Ishikawa (cell line): ENCODE measurements at regions not wholly inside any gene's neighbourhood (a gene's known extent, or its start where the extent isn't known, plus 50 kb on each side); places are given as distances from the start of the nearest gene placed in this dataset.

Source experiments
- CEBPB ChIP-seq: IDR thresholded peaks from 2 replicates; pipeline ENCODE4 v1.6.1; 2012
- CREB1 ChIP-seq: IDR thresholded peaks from 2 replicates; pipeline ENCODE4 v1.6.1; 2012; ENCODE audit warnings: low read depth
- EGR1 ChIP-seq: IDR thresholded peaks from 2 replicates; pipeline ENCODE4 v1.6.1; 2012
- EP300 ChIP-seq: IDR thresholded peaks from 2 replicates; pipeline ENCODE4 v1.6.1; 2012; ENCODE audit warnings: borderline replicate concordance
- FOXM1 ChIP-seq: IDR thresholded peaks from 2 replicates; pipeline ENCODE4 v1.6.1; 2012; ENCODE audit warnings: low read depth, borderline replicate concordance
- MAX ChIP-seq: IDR thresholded peaks from 2 replicates; pipeline ENCODE4 v1.6.1; 2012
- NFIC ChIP-seq: IDR thresholded peaks from 2 replicates; pipeline ENCODE4 v1.6.1; 2012
- RAD21 ChIP-seq: IDR thresholded peaks from 2 replicates; pipeline ENCODE4 v1.6.1; 2012; ENCODE audit warnings: low read depth
- REST ChIP-seq: IDR thresholded peaks from 2 replicates; pipeline ENCODE4 v1.6.1; 2012; ENCODE audit warnings: low read depth, mild to moderate bottlenecking
- TAF1 ChIP-seq: IDR thresholded peaks from 2 replicates; pipeline ENCODE4 v1.6.1; 2012; ENCODE audit warnings: low read depth, mild to moderate bottlenecking
- TCF12 ChIP-seq: IDR thresholded peaks from 2 replicates; pipeline ENCODE4 v1.6.1; 2012; ENCODE audit warnings: low read depth
- TEAD4 ChIP-seq: IDR thresholded peaks from 2 replicates; pipeline ENCODE4 v1.6.1; 2012
- USF1 ChIP-seq: IDR thresholded peaks from 2 replicates; pipeline ENCODE4 v1.6.1; 2012
- YY1 ChIP-seq: IDR thresholded peaks from 2 replicates; pipeline ENCODE4 v1.6.1; 2012; ENCODE audit warnings: low read depth
- ZBTB7A ChIP-seq: IDR thresholded peaks from 2 replicates; pipeline ENCODE4 v1.6.1; 2012; ENCODE audit warnings: low read depth

DNA sequence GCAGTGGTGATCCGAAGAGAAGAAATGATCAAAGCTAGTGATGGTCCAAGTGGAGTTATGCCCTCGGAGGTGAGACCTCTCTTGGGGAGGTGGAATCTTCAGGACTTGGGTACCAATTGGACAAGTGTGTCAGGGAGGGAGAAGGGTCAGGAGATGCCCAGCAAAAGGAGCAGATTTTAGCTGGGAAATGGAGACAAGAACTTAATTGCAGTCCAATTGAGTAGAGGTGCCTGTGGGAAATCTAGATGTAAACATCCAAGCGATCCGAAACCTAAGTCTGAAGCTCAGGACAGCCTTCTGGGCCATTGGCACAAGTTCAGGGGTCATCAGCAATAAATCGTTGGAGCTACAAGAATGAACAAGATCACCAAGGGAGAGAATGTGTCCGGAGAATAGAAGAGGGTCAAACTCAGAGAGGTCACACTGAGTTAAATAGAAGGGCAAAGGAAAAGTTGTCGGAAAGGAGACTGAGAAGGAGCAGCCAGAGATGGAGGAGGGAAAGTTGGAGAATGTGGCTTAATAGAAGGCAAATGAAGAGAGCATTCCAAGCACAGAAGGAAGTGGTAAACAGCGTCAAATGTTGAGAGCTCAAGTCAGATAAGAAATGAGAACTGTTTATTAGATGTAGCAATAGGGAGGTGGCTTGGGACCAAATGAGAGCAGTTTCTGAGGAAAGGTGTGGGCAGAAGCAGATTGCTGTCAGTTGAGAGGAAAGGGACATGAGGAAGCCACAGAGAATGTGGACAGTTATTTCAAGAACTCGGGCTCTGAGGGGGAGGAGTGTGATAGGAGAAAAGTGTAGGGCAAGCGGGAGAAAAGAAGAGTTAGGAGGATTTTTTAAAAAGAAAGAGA, 64.2 kb upstream of the FNDC3B start:
- TF ChIP-seq TCF12 (no peak), MAX (no peak), USF1 (no peak), NFIC (no peak), REST (no peak), CREB1 (no peak), EP300 (no peak), RAD21 (no peak), CEBPB (no peak), YY1 (no peak), FOXM1 (no peak)

- no peak for TF ChIP-seq TAF1
- TF ChIP-seq REST, result no peak
- TF ChIP-seq MAX, result no peak
- no peak for TF ChIP-seq USF1
Observed at GRCh38 chr3:171976526-171976925, 62.9 kb upstream of the FNDC3B start.

GRCh38 chr3:171977441-171977840, 61.9 kb upstream of the FNDC3B start:
- no peak for TF ChIP-seq REST
- no peak for TF ChIP-seq EP300
- TF ChIP-seq ZBTB7A, result no peak
- no peak for TF ChIP-seq USF1
- no peak for TF ChIP-seq EGR1
- no peak for TF ChIP-seq NFIC
- no peak for TF ChIP-seq TCF12
- no peak for TF ChIP-seq YY1
- TF ChIP-seq FOXM1, result no peak
- no peak for TF ChIP-seq CREB1

DNA sequence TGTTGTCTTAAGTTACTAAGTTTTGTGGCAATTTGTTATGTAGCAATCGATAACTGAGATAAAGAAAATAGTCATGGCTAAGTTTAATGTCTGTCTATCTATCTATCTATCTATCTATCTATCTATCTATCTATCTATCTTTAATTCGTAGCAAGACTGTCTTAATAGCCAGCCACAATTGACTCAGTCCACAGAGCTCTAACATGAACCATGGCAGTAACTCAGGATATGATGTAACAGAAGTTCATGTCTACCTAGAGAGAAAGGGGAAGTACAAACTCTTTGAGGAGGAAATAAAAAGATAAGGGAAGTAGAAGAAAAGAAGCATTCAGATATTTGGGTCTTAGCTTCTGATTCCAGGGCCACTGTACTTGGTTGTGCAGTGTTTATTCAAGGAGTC, 61.5 kb upstream of the FNDC3B start:
- no peak for TF ChIP-seq RAD21
- no peak for TF ChIP-seq NFIC
- TF ChIP-seq TEAD4, result no peak
- no peak for TF ChIP-seq MAX
- TF ChIP-seq EP300, result no peak
- no peak for TF ChIP-seq REST
- TF ChIP-seq ZBTB7A, result no peak
- TF ChIP-seq YY1, result no peak
- TF ChIP-seq CEBPB, result no peak
- TF ChIP-seq USF1, result no peak
- no peak for TF ChIP-seq EGR1
- TF ChIP-seq TCF12, result no peak
- TF ChIP-seq CREB1, result no peak
